H1 (cell line): ENCODE measurements at regions not wholly inside any gene's neighbourhood (a gene's known extent, or its start where the extent isn't known, plus 50 kb on each side); places are given as distances from the start of the nearest gene placed in this dataset.

Source experiments
- CTCF ChIA-PET: fragments of 300-600 bp; sonication (Branson Sonifier 250); formaldehyde crosslinking; loops from one replicate; lab custom pipeline; 2021; ENCODE audit not compliant: partially characterized antibody; lab: Charles Lee
- POLR2A ChIA-PET: fragments of 300-600 bp; sonication (Branson Sonifier 250); formaldehyde crosslinking; loops from one replicate; lab custom pipeline; 2021; ENCODE audit warnings: inconsistent platforms; ENCODE audit not compliant: partially characterized antibody; lab: Charles Lee
- DNase-seq, 2 experiments: peaks; one replicate each; pipeline versions ENCODE4 v3.0.0 to v3.0.0-alpha.2; 2010 to 2022; ENCODE audit warnings: low spot score in 2 of 2, low read depth in 1 of 2, mixed read lengths in 1 of 2
- FAIRE-seq: peaks from 2 replicates; lab custom pipeline; 2011; peaks lifted over from hg19 to GRCh38; lab: Jason Lieb, UNC
- H2AFZ ChIP-seq: 2 replicates; pipeline ENCODE4 v1.8.1; 2012; ENCODE audit warnings: low read length, inconsistent platforms
- H2AK5ac ChIP-seq: 2 replicates; pipeline ENCODE4 v1.6.1; 2013; ENCODE audit warnings: low read depth, low read length
- H2BK120ac ChIP-seq: replicated peaks from 2 replicates; pipeline ENCODE3; 2013; ENCODE audit warnings: low read depth, low read length, inconsistent platforms
- H2BK12ac ChIP-seq: 2 replicates; pipeline ENCODE4 v1.6.1; 2013; ENCODE audit warnings: low read depth, low read length
- H2BK15ac ChIP-seq: 2 replicates; pipeline ENCODE4 v1.6.1; 2013; ENCODE audit warnings: low read length
- H2BK20ac ChIP-seq: 2 replicates; pipeline ENCODE4 v1.6.1; 2013; ENCODE audit warnings: low read length
- H2BK5ac ChIP-seq: 2 replicates; pipeline ENCODE4 v1.6.1; 2013; ENCODE audit warnings: low read depth, low read length
- H3K14ac ChIP-seq: 2 replicates; pipeline ENCODE4 v1.6.1; 2013; ENCODE audit warnings: inconsistent platforms; ENCODE audit not compliant: insufficient read length
- H3K18ac ChIP-seq: 2 replicates; pipeline ENCODE4 v1.6.1; 2013; ENCODE audit warnings: low read length; ENCODE audit errors: extremely low read depth
- H3K23ac ChIP-seq: 2 replicates; pipeline ENCODE4 v1.6.1; 2013; ENCODE audit warnings: inconsistent platforms; ENCODE audit not compliant: insufficient read length
- H3K23me2 ChIP-seq: 2 replicates; pipeline ENCODE4 v1.6.1; 2013; ENCODE audit warnings: low read depth, low read length
- H3K27ac ChIP-seq: 2 replicates; pipeline ENCODE4 v1.6.1; 2011; ENCODE audit warnings: low read depth, low read length, inconsistent platforms
- H3K27me3 ChIP-seq, 4 experiments: replicated peaks in 1 of 4; 1 replicate in 1 of 4; 2 replicates in 3 of 4; pipeline versions ENCODE4 v1.6.1 to v1.8.1; 2011 to 2013; ENCODE audit warnings: low read length in 3 of 4, mild to moderate bottlenecking in 3 of 4, inconsistent platforms in 2 of 4, mixed read lengths in 2 of 4, moderate library complexity in 1 of 4; ENCODE audit not compliant: control insufficient read depth in 3 of 4, insufficient read depth in 3 of 4; ENCODE audit errors: extremely low read depth in 1 of 4
- H3K36me3 ChIP-seq, 4 experiments: 2 replicates each; pipeline versions ENCODE4 v1.6.1 to v1.8.1; 2011 to 2013; ENCODE audit warnings: mild to moderate bottlenecking in 4 of 4, low read length in 3 of 4, moderate library complexity in 2 of 4, control low read depth in 1 of 4, inconsistent platforms in 1 of 4; ENCODE audit not compliant: insufficient read depth in 4 of 4, control insufficient read depth in 2 of 4
- H3K4ac ChIP-seq: replicated peaks from 2 replicates; pipeline ENCODE3; 2013; ENCODE audit warnings: low read length, low read depth, mixed read lengths, inconsistent platforms; ENCODE audit not compliant: insufficient read length
- H3K4me1 ChIP-seq, 4 experiments: replicated peaks in 1 of 4; 1 replicate in 1 of 4; 2 replicates in 3 of 4; pipeline versions ENCODE4 v1.6.1 to v1.8.1; 2011 to 2013; ENCODE audit warnings: low read length in 3 of 4, inconsistent platforms in 2 of 4, mixed read lengths in 1 of 4; ENCODE audit not compliant: insufficient read depth in 4 of 4, control insufficient read depth in 3 of 4
- H3K4me2 ChIP-seq, 2 experiments: 2 replicates each; pipeline versions ENCODE4 v1.6.1 to v1.8.1; 2011 to 2013; ENCODE audit warnings: low read depth in 2 of 2, low read length in 2 of 2, control low read depth in 1 of 2, inconsistent platforms in 1 of 2, mild to moderate bottlenecking in 1 of 2; ENCODE audit not compliant: insufficient read depth in 1 of 2
- H3K4me3 ChIP-seq, 4 experiments: fragments of 200-600, 300-600 bp in 1 of 4; sonication (generic), shearing (Covaris generic), sonication (Bioruptor Twin) in 1 of 4; 2 replicates each; pipeline versions ENCODE4 v1.5.1 to v1.8.1; 2011 to 2016; ENCODE audit warnings: low read length in 4 of 4, low read depth in 3 of 4, control low read depth in 2 of 4, inconsistent platforms in 2 of 4, mild to moderate bottlenecking in 2 of 4, mixed read lengths in 1 of 4, moderate library complexity in 1 of 4; ENCODE audit not compliant: insufficient read depth in 2 of 4; ENCODE audit errors: extremely low read depth in 1 of 4
- H3K56ac ChIP-seq: replicated peaks from 2 replicates; pipeline ENCODE3; 2013; ENCODE audit warnings: low read depth, mild to moderate bottlenecking, mixed read lengths, low read length, inconsistent platforms; ENCODE audit not compliant: insufficient read length
- H3K79me1 ChIP-seq: 2 replicates; pipeline ENCODE4 v1.6.1; 2013; ENCODE audit warnings: low read depth, low read length, control low read depth
- H3K79me2 ChIP-seq, 2 experiments: 2 replicates each; pipeline versions ENCODE4 v1.6.1 to v1.8.1; 2012 to 2013; ENCODE audit warnings: low read length in 2 of 2, mild to moderate bottlenecking in 2 of 2, inconsistent platforms in 1 of 2; ENCODE audit not compliant: insufficient read depth in 2 of 2, control insufficient read depth in 1 of 2
- H3K9ac ChIP-seq, 4 experiments: replicated peaks in 1 of 4; 1 replicate in 1 of 4; 2 replicates in 3 of 4; pipeline versions ENCODE4 v1.6.1 to v1.8.1; 2011 to 2013; ENCODE audit warnings: low read depth in 3 of 4, low read length in 3 of 4, control low read depth in 2 of 4, mild to moderate bottlenecking in 2 of 4, moderate library complexity in 2 of 4, inconsistent platforms in 1 of 4; ENCODE audit errors: extremely low read depth in 1 of 4
- H3K9me3 ChIP-seq, 2 experiments: 2 replicates each; pipeline versions ENCODE4 v1.6.1 to v1.8.1; 2012 to 2013; ENCODE audit warnings: mild to moderate bottlenecking in 2 of 2, moderate library complexity in 2 of 2, control low read depth in 1 of 2, inconsistent platforms in 1 of 2, low read depth in 1 of 2, low read length in 1 of 2, mixed read lengths in 1 of 2; ENCODE audit not compliant: insufficient read depth in 2 of 2
- H4K20me1 ChIP-seq, 2 experiments: replicated peaks in 1 of 2; 2 replicates each; pipeline versions ENCODE3 to v1.8.1; 2011 to 2013; ENCODE audit warnings: inconsistent platforms in 2 of 2, low read length in 2 of 2, mild to moderate bottlenecking in 1 of 2; ENCODE audit not compliant: insufficient read depth in 2 of 2, control insufficient read depth in 1 of 2
- H4K5ac ChIP-seq: 2 replicates; pipeline ENCODE4 v1.6.1; 2013; ENCODE audit warnings: low read length, low read depth, mixed read lengths, inconsistent platforms; ENCODE audit not compliant: insufficient read length
- H4K8ac ChIP-seq: 2 replicates; pipeline ENCODE4 v1.8.0; 2013; ENCODE audit warnings: mild to moderate bottlenecking, moderate library complexity, low read length, inconsistent platforms; ENCODE audit not compliant: insufficient read depth; ENCODE audit errors: extremely low read depth
- H4K91ac ChIP-seq: replicated peaks from 2 replicates; pipeline ENCODE3; 2013; ENCODE audit warnings: low read length, mixed read lengths, inconsistent platforms; ENCODE audit not compliant: insufficient read length
- ASH2L ChIP-seq: fragments of 200-600, 300-600 bp; sonication (generic); IDR thresholded peaks from one replicate; pipeline ENCODE4 v1.7.1; 2017; ENCODE audit warnings: low read length
- BCL11A ChIP-seq, 2 experiments: IDR thresholded peaks; one replicate each; pipeline ENCODE4 v1.6.1; 2011; ENCODE audit warnings: low read depth in 2 of 2, low read length in 2 of 2, mild to moderate bottlenecking in 2 of 2
- CBX8 ChIP-seq: fragments of 300-800, 300-1000 bp; sonication (generic); IDR thresholded peaks from 2 replicates; pipeline ENCODE4 v1.7.1; 2016; ENCODE audit warnings: low read depth, low read length, borderline replicate concordance
- CHD2 ChIP-seq: IDR thresholded peaks from 2 replicates; pipeline ENCODE4 v1.6.1; 2012; ENCODE audit warnings: low read length, improper control_type of control experiment
- CREB1 ChIP-seq: IDR thresholded peaks from 2 replicates; pipeline ENCODE4 v1.6.1; 2012; ENCODE audit warnings: inconsistent platforms
- KDM1A ChIP-seq: fragments of 200-600, 300-600 bp; sonication (generic); IDR thresholded peaks from 2 replicates; pipeline ENCODE4 v1.7.1; 2016; ENCODE audit warnings: mild to moderate bottlenecking, low read length, borderline replicate concordance
- KDM4A ChIP-seq: IDR thresholded peaks from one replicate; pipeline ENCODE4 v1.7.1; 2012; ENCODE audit warnings: low read depth, mild to moderate bottlenecking, moderate library complexity, low read length, inconsistent platforms; ENCODE audit not compliant: severe bottlenecking
- NANOG ChIP-seq: IDR thresholded peaks from 2 replicates; pipeline ENCODE4 v1.6.1; 2011; ENCODE audit warnings: low read length, low read depth, mild to moderate bottlenecking, inconsistent platforms; ENCODE audit not compliant: insufficient read depth, poor library complexity, severe bottlenecking
- NRF1 ChIP-seq: IDR thresholded peaks from 2 replicates; pipeline ENCODE4 v1.6.1; 2011; ENCODE audit warnings: mild to moderate bottlenecking, low read depth, low read length, improper control_type of control experiment
- PHF8 ChIP-seq: fragments of 200-600 bp; sonication (generic); conservative IDR thresholded peaks from 2 replicates; pipeline ENCODE4 v1.7.1; 2012; ENCODE audit warnings: low read depth, mild to moderate bottlenecking, inconsistent platforms, low read length, moderate library complexity
- POLR2A ChIP-seq, 2 experiments: IDR thresholded peaks; 1 replicate in 1 of 2; 2 replicates in 1 of 2; pipeline ENCODE4 v1.6.1; 2011; ENCODE audit warnings: low read depth in 2 of 2, low read length in 2 of 2, mild to moderate bottlenecking in 2 of 2; ENCODE audit errors: control extremely low read depth in 1 of 2
- POU5F1 ChIP-seq: IDR thresholded peaks from 2 replicates; pipeline ENCODE4 v1.6.1; 2011; ENCODE audit warnings: low read depth, mild to moderate bottlenecking, low read length, moderate library complexity
- SP1 ChIP-seq: IDR thresholded peaks from 2 replicates; pipeline ENCODE4 v1.6.1; 2011; ENCODE audit warnings: low read depth, low read length
- SP2 ChIP-seq: IDR thresholded peaks from 2 replicates; pipeline ENCODE4 v1.6.1; 2012; ENCODE audit warnings: mild to moderate bottlenecking, low read length, inconsistent platforms
- SUZ12 ChIP-seq: fragments of 200-600 bp; sonication (generic); IDR thresholded peaks from 2 replicates; pipeline ENCODE4 v1.6.1; 2012; ENCODE audit warnings: mild to moderate bottlenecking, inconsistent platforms, low read length, moderate library complexity, mixed read lengths
- TCF12 ChIP-seq: IDR thresholded peaks from 2 replicates; pipeline ENCODE4 v1.6.1; 2011; ENCODE audit warnings: low read depth, mild to moderate bottlenecking, low read length
- WGBS, 2 experiments: shearing (Covaris generic) in 1 of 2; methylation state at CpG; one replicate each; pipeline versions ENCODE4 v1.1.6 to v1.1.7; 2013 to 2015; ENCODE audit warnings: low lambda C conversion rate in 2 of 2, mixed read lengths in 2 of 2, inconsistent platforms in 1 of 2, low coverage in 1 of 2, missing lambda C conversion rate in 1 of 2; ENCODE audit not compliant: insufficient replicate concordance in 2 of 2, insufficient coverage in 1 of 2, insufficient read length in 1 of 2; ENCODE audit errors: extremely low coverage in 1 of 2, missing lambda C conversion rate in 1 of 2; 5-methylcytosine and 5-hydroxymethylcytosine counted together
- TF ChIP-seq, protein P1 (sequence below): IDR thresholded peaks from 2 replicates; pipeline ENCODE4 v1.6.1; 2012; ENCODE audit warnings: inconsistent platforms

DNA sequence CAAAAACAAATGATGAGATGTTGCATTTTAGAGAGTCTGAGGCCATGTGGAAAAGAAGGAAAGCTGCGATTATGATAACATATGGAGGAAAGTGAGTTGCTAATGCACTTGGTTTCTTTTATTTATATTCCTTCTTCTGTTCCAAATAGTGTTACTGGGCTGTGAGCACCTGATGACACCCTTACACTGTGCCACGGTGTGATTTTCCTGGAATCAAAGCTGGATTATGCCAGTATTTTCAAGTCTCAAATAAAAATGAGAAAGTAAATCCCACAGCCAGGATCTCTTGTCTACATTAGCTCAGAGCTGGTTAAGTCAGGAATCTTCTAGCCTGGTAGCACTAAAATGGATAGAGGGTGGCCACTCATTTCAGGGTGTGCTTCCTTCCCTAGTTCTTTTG, 670.8 kb downstream of the TDRD15 start:
- FAIRE-seq, result no peak
- Histone ChIP-seq H3K79me1 (no peaks in the 10 kb centered on the region), H3K36me3 (no peaks in the 10 kb centered on the region), H3K18ac (no peak overlapping the region), H3K14ac (no peak overlapping the region), H3K27me3 (no peaks in the 10 kb centered on the region), H2BK20ac (no peak overlapping the region), H2BK5ac (no peak overlapping the region), H4K20me1 (no peaks in the 10 kb centered on the region), H2BK12ac (no peak overlapping the region), H2BK120ac (no peak overlapping the region), H3K23me2 (no peaks in the 10 kb centered on the region), H4K5ac (no peak overlapping the region), H3K4ac (no peak overlapping the region), H2AK5ac (no peak overlapping the region), H3K23ac (no peak overlapping the region), H3K4me3 (no peak overlapping the region), H2AFZ (no peak overlapping the region), H2BK15ac (no peak overlapping the region), H3K4me2 (no peak overlapping the region), H3K4me1 (no peaks in the 10 kb centered on the region), H3K9ac (peak overlapping the region in 1 of 4 experiments; percentile 8; a peak in 1 of 7 replicates), H3K79me2 (no peaks in the 10 kb centered on the region), H3K56ac (no peak overlapping the region), H3K9me3 (no peaks in the 10 kb centered on the region), H4K8ac (no peak overlapping the region), H4K91ac (no peak overlapping the region), H3K27ac (no peak overlapping the region)
- POLR2A ChIA-PET, result no interaction called here
- no peak for DNase-seq
- WGBS, 2 experiments, result 92% methylated on average over 2 of the region's 2 CpGs; no CpG with 5 or more reads in 1 of the 2 experiments
- CTCF ChIA-PET, result no interaction called here
- TF ChIP-seq POLR2A (IDR thresholded peaks at IDR 0.05; ENCODE audit: control extremely low read depth in 1 of 2, low read depth in 2 of 2, low read length in 2 of 2), result no peak
- TF ChIP-seq CREB1, result no peak
- TF ChIP-seq CHD2, result no peak
- TF ChIP-seq, protein P1, sequence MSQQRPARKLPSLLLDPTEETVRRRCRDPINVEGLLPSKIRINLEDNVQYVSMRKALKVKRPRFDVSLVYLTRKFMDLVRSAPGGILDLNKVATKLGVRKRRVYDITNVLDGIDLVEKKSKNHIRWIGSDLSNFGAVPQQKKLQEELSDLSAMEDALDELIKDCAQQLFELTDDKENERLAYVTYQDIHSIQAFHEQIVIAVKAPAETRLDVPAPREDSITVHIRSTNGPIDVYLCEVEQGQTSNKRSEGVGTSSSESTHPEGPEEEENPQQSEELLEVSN, result no peak
- no peak for TF ChIP-seq SP1
- TF ChIP-seq KDM1A, result no peak
- TF ChIP-seq CBX8, result no peak
- no peak for TF ChIP-seq POU5F1
- TF ChIP-seq ASH2L, result no peak
- TF ChIP-seq SUZ12, result no peak
- TF ChIP-seq PHF8, result no peak
- TF ChIP-seq KDM4A, result no peak
- no peak for TF ChIP-seq BCL11A (IDR thresholded peaks at IDR 0.05; ENCODE audit: low read depth in 2 of 2, low read length in 2 of 2)
- TF ChIP-seq TCF12, result no peak
- no peak for TF ChIP-seq NANOG
- no peak for TF ChIP-seq SP2
- TF ChIP-seq NRF1, result no peak
